NCI-H2081 (cell line): ENCODE measurements at regions not wholly inside any gene's neighbourhood (a gene's known extent, or its start where the extent isn't known, plus 50 kb on each side); places are given as distances from the start of the nearest gene placed in this dataset.
A peak's percentile ranks its signal among the peaks of the same experiment; 100 is the strongest.
"Not testable (repeated sequence)": the region's sequence is repeated elsewhere in the genome, so short reads cannot be mapped to it uniquely, and the experiment has no call there.

Source experiments
- DNase-seq, 2 experiments: peaks; one replicate each; lab custom pipeline; 2025; lab: John Stamatoyannopoulos, UW

- DNase-seq, result no peak
These were observed 138.9 kb upstream of the NRIP1 start for GRCh38 chr21:15203740-15204139.

GRCh38 chr21:15204140-15204969 lies 139.6 kb upstream of the NRIP1 start:
- no peak for DNase-seq

GRCh38 chr21:15204970-15205286 lies 140.1 kb upstream of the NRIP1 start:
- no peak for DNase-seq

- no peak for DNase-seq
These were observed 141.7 kb upstream of the NRIP1 start for GRCh38 chr21:15206514-15206913.

- DNase-seq, result no peak
These were observed 142.4 kb upstream of the NRIP1 start for GRCh38 chr21:15207231-15207630.

GRCh38 chr21:15207635-15208370 lies 143.0 kb upstream of the NRIP1 start:
- DNase-seq, result no peak

- no peak for DNase-seq
These were observed 144.0 kb upstream of the NRIP1 start for GRCh38 chr21:15208786-15209185.

- no peak for DNase-seq
These were observed 144.4 kb upstream of the NRIP1 start for GRCh38 chr21:15209224-15209623.

- no peak for DNase-seq
These were observed 145.5 kb upstream of the NRIP1 start for GRCh38 chr21:15210235-15210678.

- DNase-seq, result no peak
These were observed 146.8 kb upstream of the NRIP1 start for GRCh38 chr21:15211491-15212133.

GRCh38 chr21:15212206-15212605 lies 147.4 kb upstream of the NRIP1 start:
- no peak for DNase-seq

- DNase-seq, result not testable (repeated sequence)
These were observed 153.7 kb upstream of the NRIP1 start for GRCh38 chr21:15218476-15218875.

GRCh38 chr21:15219039-15219438 lies 154.2 kb upstream of the NRIP1 start:
- DNase-seq, result no peak

- no peak for DNase-seq
These were observed 155.1 kb upstream of the NRIP1 start for GRCh38 chr21:15219894-15220293.

GRCh38 chr21:15221799-15222386 lies 157.1 kb upstream of the NRIP1 start:
- DNase-seq, result peak in 1 of 2 experiments; percentile 2

- no peak for DNase-seq
These were observed 157.9 kb upstream of the NRIP1 start for GRCh38 chr21:15222707-15223106.

GRCh38 chr21:15224346-15225086 lies 159.7 kb upstream of the NRIP1 start:
- no peak for DNase-seq

- DNase-seq, result no peak
These were observed 163.1 kb upstream of the NRIP1 start for GRCh38 chr21:15227919-15228318.

GRCh38 chr21:15229390-15229789 lies 164.6 kb upstream of the NRIP1 start:
- DNase-seq, result no peak

GRCh38 chr21:15233611-15234010 lies 168.8 kb upstream of the NRIP1 start:
- DNase-seq, result no peak

- DNase-seq, result no peak
These were observed 171.3 kb upstream of the NRIP1 start for GRCh38 chr21:15236111-15236510.

- no peak for DNase-seq
These were observed 176.0 kb upstream of the NRIP1 start for GRCh38 chr21:15240848-15241247.
